Endothelial cell (in vitro differentiated cells): ENCODE measurements at regions not wholly inside any gene's neighbourhood (a gene's known extent, or its start where the extent isn't known, plus 50 kb on each side); places are given as distances from the start of the nearest gene placed in this dataset.

ENCODE experiments used
- DNase-seq: peaks from one replicate; pipeline ENCODE4 v3.0.0; 2021; ENCODE audit warnings: low spot score
- H3K27ac Mint-ChIP-seq: one replicate; pipeline ENCODE4 v1.8.0; 2021; ENCODE audit warnings: mixed read lengths, inconsistent platforms; ENCODE audit not compliant: unreplicated experiment
- H3K27me3 Mint-ChIP-seq: one replicate; pipeline ENCODE4 v1.8.0; 2021; ENCODE audit warnings: mild to moderate bottlenecking, moderate library complexity, mixed read lengths, inconsistent platforms; ENCODE audit not compliant: unreplicated experiment
- H3K36me3 Mint-ChIP-seq: one replicate; pipeline ENCODE4 v1.8.0; 2021; ENCODE audit warnings: mild to moderate bottlenecking, low read depth, mixed read lengths, inconsistent platforms; ENCODE audit not compliant: unreplicated experiment
- H3K4me1 Mint-ChIP-seq: one replicate; pipeline ENCODE4 v1.8.0; 2021; ENCODE audit warnings: mild to moderate bottlenecking, mixed read lengths, inconsistent platforms; ENCODE audit not compliant: unreplicated experiment
- H3K4me3 Mint-ChIP-seq: one replicate; pipeline ENCODE4 v1.8.0; 2021; ENCODE audit warnings: mild to moderate bottlenecking, mixed read lengths, inconsistent platforms; ENCODE audit not compliant: unreplicated experiment
- H3K9me3 Mint-ChIP-seq: one replicate; pipeline ENCODE4 v1.8.0; 2021; ENCODE audit warnings: mixed read lengths, inconsistent platforms; ENCODE audit not compliant: unreplicated experiment
- TF ChIP-seq, protein P1 (sequence below): fragments of 200-600 bp; sonication (generic); IDR thresholded peaks from one replicate; pipeline ENCODE4 v1.5.0; 2021; ENCODE audit warnings: antibody characterized with exemption; ENCODE audit not compliant: unreplicated experiment

DNA sequence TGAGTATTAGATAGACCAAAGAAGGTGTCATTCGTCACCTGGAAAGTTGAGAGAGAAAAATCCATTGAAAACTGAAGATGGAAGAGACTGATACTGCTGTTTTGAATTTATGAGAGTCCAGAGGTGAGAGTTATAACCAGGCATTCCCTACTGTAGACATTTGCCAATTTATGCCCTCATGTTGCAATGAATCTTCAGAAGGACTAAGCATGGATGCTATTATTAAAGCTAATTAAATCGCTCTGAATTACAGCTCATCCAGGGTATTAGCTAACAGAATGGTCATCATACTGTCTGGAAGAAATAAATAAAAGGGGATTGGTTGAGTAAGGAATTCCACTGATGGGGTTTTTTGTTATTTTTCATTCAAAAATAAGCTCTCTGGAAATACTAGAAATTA is 101.6 kb upstream of the PLPP4 start:
- Mint-ChIP-seq H3K27ac (no peak overlapping the region), H3K9me3 (no peaks in the 10 kb centered on the region), H3K4me1 (no peaks in the 10 kb centered on the region), H3K27me3 (no peaks in the 10 kb centered on the region), H3K36me3 (no peaks in the 10 kb centered on the region), H3K4me3 (no peak overlapping the region)
- DNase-seq: no peak
- TF ChIP-seq, protein P1, sequence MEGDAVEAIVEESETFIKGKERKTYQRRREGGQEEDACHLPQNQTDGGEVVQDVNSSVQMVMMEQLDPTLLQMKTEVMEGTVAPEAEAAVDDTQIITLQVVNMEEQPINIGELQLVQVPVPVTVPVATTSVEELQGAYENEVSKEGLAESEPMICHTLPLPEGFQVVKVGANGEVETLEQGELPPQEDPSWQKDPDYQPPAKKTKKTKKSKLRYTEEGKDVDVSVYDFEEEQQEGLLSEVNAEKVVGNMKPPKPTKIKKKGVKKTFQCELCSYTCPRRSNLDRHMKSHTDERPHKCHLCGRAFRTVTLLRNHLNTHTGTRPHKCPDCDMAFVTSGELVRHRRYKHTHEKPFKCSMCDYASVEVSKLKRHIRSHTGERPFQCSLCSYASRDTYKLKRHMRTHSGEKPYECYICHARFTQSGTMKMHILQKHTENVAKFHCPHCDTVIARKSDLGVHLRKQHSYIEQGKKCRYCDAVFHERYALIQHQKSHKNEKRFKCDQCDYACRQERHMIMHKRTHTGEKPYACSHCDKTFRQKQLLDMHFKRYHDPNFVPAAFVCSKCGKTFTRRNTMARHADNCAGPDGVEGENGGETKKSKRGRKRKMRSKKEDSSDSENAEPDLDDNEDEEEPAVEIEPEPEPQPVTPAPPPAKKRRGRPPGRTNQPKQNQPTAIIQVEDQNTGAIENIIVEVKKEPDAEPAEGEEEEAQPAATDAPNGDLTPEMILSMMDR: no peak

DNA sequence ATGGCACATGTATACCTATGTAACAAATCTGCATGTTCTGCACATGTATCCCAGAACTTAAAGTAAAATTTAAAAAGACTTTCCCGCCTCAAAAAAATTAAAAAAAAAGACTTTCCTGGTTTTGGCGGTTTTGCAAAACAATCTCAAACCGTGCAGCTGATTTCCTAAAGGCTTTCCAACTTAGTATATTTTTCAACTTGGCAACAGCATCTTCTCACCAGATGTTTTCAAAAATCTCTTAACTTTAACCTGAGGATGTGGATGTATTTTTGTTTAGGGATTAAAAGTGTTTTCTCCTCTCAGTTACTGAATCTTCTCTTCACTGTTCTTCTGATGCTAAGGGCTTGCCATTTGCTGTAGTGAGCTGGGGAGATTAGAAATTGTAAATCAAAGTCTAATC is 96.5 kb upstream of the PLPP4 start:
- H3K36me3 Mint-ChIP-seq: no peaks in the 10 kb centered on the region
- H3K27ac Mint-ChIP-seq: no peak overlapping the region
- H3K4me3 Mint-ChIP-seq: no peak overlapping the region
- DNase-seq: no peak
- TF ChIP-seq, protein P1: no peak
- no peaks in the 10 kb centered on the region for H3K9me3 Mint-ChIP-seq
- no peaks in the 10 kb centered on the region for H3K27me3 Mint-ChIP-seq
- no peaks in the 10 kb centered on the region for H3K4me1 Mint-ChIP-seq

- no peaks in the 10 kb centered on the region for H3K9me3 Mint-ChIP-seq
- no peaks in the 10 kb centered on the region for H3K27me3 Mint-ChIP-seq
- no peak for DNase-seq
- H3K4me3 Mint-ChIP-seq: no peak overlapping the region
- TF ChIP-seq, protein P1: no peak
- H3K36me3 Mint-ChIP-seq: no peaks in the 10 kb centered on the region
- H3K4me1 Mint-ChIP-seq: no peaks in the 10 kb centered on the region
- H3K27ac Mint-ChIP-seq: no peak overlapping the region
Observed at GRCh38 chr10:120365872-120366271, 91.2 kb upstream of the PLPP4 start.

DNA sequence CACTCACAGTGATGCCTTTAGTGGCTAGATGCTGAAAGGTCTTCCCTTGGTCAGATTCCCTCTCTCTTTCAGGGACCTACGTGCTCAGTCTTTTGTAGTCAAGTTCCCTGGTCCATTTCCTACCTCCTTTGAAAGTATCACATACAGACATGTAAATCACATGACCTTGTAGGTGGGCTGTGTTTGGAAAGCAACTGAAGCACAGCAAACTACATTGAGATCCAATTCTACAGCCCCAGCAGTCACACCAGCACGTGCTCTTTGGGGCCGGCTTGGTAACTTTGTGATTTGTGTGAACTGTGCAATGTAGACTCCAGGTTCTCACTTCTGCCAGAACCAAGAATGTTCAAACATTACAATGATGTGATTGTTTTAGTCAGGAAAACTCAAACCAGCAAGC is 89.7 kb upstream of the PLPP4 start:
- TF ChIP-seq, protein P1: no peak
- no peaks in the 10 kb centered on the region for H3K4me1 Mint-ChIP-seq
- H3K27me3 Mint-ChIP-seq: no peaks in the 10 kb centered on the region
- no peak overlapping the region for H3K4me3 Mint-ChIP-seq
- no peak for DNase-seq
- H3K36me3 Mint-ChIP-seq: no peaks in the 10 kb centered on the region
- H3K27ac Mint-ChIP-seq: no peak overlapping the region
- H3K9me3 Mint-ChIP-seq: no peaks in the 10 kb centered on the region

DNA sequence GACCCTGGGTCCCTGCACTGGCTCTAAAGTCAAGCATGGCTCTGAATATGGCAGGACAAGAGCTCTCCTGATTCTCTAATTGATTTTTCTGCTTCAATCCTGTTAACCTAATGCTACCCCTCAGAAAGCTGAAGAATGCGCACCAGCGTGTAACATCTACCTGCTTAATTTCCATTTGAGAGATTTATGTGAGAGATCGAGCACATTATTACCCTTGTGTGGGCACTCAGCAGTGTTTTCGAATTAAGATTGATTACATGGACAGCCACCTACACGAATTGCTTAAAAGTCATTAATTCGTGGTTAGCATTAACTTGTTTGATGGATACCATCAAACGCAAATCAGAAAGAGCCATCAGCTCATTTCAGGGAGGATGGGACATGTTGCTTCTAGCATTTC is 88.7 kb upstream of the PLPP4 start:
- Mint-ChIP-seq H3K4me1 (no peaks in the 10 kb centered on the region), H3K36me3 (no peaks in the 10 kb centered on the region), H3K27ac (no peak overlapping the region), H3K4me3 (no peak overlapping the region), H3K27me3 (no peaks in the 10 kb centered on the region), H3K9me3 (no peaks in the 10 kb centered on the region)
- TF ChIP-seq, protein P1: no peak
- no peak for DNase-seq
